ENCODE measurements at regions not wholly inside any gene's neighbourhood (a gene's known extent, or its start where the extent isn't known, plus 50 kb on each side); places are given as distances from the start of the nearest gene placed in this dataset.

DNA sequence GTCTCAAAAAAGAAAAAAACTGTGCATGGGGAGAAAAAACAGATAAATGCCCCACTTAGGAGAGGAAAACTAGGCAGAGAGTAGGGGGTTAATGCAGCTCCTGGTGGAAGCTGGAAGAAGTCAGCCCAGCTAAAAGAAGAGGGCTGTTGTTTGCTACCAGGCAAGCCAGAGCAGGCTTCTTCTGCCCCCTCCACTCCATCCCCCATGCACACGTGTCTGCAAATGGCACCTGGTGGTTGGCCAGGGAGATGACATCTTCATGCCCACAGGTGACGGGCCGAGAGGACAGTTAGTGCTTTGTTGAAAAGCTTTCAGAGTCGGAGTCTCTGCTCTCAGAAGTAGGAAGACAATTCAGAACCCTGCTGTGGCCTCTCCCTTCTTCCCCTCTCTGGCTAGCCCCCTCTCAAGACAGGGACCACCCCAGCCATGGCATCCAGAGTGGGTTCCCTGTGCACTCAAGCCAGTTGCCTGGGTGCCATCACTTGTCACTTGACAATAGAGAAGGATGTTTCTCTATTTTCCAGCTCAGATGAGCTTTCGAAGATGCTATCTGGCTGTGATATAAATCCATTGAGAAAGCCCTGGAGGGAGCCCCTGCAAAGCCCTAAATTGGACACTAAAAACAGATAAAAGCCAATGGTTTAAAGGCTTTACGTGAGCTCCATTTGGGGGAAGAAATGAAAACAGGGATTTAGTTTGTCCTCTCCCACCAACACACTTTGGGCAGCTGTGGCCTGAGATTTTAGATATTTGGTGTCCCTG is 142.0 kb downstream of the TRIM29 start:
- no peaks in the 10 kb centered on the region for H3K9me3 ChIP-seq (replicated peaks; ENCODE audit: control insufficient read depth, insufficient read depth, low read length)
- H3K4me3 ChIP-seq (replicated peaks in 1 of 3; ENCODE audit: insufficient read depth in 1 of 3, low read depth in 1 of 3, low read length in 3 of 3) = no peak overlapping the region
- CTCF ChIA-PET = interaction anchor here (1.3 kb wide), 1 partner anchor 9 kb away, joined by 3 read pairs; no protein-coding TSS in a partner anchor
- H3K79me2 ChIP-seq (ENCODE audit: control insufficient read depth, insufficient read depth, low read length) = no peaks in the 10 kb centered on the region
- no peak overlapping the region for H2AFZ ChIP-seq (ENCODE audit: low read depth, low read length)
- FAIRE-seq (no peak), DNase-seq (ENCODE audit: low read depth, low spot score) (no peak)
- dilution Hi-C loops (cut with MboI; ENCODE audit: extremely low pct_ligation_motif_present, low sequenced_read_pairs) (no loop called here), intact Hi-C loops (cut with micrococcal nuclease) (no loop called here)
- H4K20me1 ChIP-seq (replicated peaks; ENCODE audit: control insufficient read depth, extremely low read depth, insufficient read depth, low read length) = no peaks in the 10 kb centered on the region
- POLR2A ChIA-PET = no interaction called here
- BruUV-seq (replicated peaks) = no TSS peak
- no peak overlapping the region for H3K9ac ChIP-seq (replicated peaks; ENCODE audit: extremely low read depth, insufficient read depth, low read length)
- no peak overlapping the region for H3K4me2 ChIP-seq (ENCODE audit: insufficient read depth, low read length)
- no peak overlapping the region for H3K27ac ChIP-seq (ENCODE audit: insufficient read depth, low read depth, low read length)
- no peaks in the 10 kb centered on the region for H3K27me3 ChIP-seq (ENCODE audit: control insufficient read depth in 2 of 2, insufficient read depth in 2 of 2, low read length in 2 of 2)
- no peaks in the 10 kb centered on the region for H3K36me3 ChIP-seq (ENCODE audit: control insufficient read depth in 2 of 2, extremely low read depth in 1 of 2, insufficient read depth in 2 of 2, low read length in 2 of 2)
- TF ChIP-seq MYC (IDR thresholded peaks at IDR 0.05; ENCODE audit: low read depth, low read length) (no peak), GATA2 (IDR thresholded peaks at IDR 0.05; ENCODE audit: insufficient read depth, insufficient read length, low read depth, low read length) (no peak), FOS (IDR thresholded peaks at IDR 0.05; ENCODE audit: borderline replicate concordance, insufficient read depth, low read length) (no peak), POLR2A (IDR thresholded peaks at IDR 0.05; ENCODE audit: low read depth, low read length) (no peak), CTCF (IDR thresholded peaks at IDR 0.05; ENCODE audit: extremely low read depth in 1 of 2, insufficient read depth in 1 of 2, low read depth in 1 of 2, low read length in 2 of 2) (no peak), MAX (IDR thresholded peaks at IDR 0.05; ENCODE audit: insufficient read depth, insufficient read length) (no peak), JUN (IDR thresholded peaks at IDR 0.05; ENCODE audit: borderline replicate concordance, insufficient read depth, insufficient read length, low read depth) (no peak), EZH2 (IDR thresholded peaks at IDR 0.05; ENCODE audit: borderline replicate concordance, low read depth, low read length, severe bottlenecking) (no peak), POLR2AphosphoS5 (IDR thresholded peaks at IDR 0.05; ENCODE audit: insufficient read depth, low read depth, low read length) (no peak)
- H3K9me1 ChIP-seq (replicated peaks; ENCODE audit: control insufficient read depth, extremely low read depth, insufficient read depth, low read length) = no peaks in the 10 kb centered on the region
- no peaks in the 10 kb centered on the region for H3K4me1 ChIP-seq (ENCODE audit: control insufficient read depth, extremely low read depth, insufficient read depth, low read length)

Data from endothelial cell of umbilical vein (primary cell).